ENCODE measurements at regions not wholly inside any gene's neighbourhood (a gene's known extent, or its start where the extent isn't known, plus 50 kb on each side); places are given as distances from the start of the nearest gene placed in this dataset.
"Not testable (repeated sequence)": the region's sequence is repeated elsewhere in the genome, so short reads cannot be mapped to it uniquely, and the experiment has no call there.

DNA sequence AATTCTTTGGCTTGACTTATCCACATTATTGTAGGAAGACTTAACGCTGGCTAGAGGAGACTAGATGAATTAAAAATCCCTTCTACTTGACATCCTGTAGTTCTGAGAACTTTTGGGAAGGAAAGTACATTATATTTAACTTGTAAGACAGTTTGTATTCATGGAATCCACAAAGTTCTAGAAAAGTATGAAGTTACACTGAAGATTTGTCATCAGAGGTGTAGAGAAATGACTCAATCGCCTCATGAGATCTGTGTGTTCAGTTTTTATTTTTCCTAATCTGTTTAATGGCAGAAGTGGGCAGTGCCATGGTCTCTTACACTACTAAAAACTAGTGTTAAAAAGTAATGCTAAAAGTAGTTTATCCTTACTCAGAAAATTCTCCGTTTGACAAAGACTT lies 89.1 kb upstream of the SMIM30 start:
- no peak for ATAC-seq

DNA sequence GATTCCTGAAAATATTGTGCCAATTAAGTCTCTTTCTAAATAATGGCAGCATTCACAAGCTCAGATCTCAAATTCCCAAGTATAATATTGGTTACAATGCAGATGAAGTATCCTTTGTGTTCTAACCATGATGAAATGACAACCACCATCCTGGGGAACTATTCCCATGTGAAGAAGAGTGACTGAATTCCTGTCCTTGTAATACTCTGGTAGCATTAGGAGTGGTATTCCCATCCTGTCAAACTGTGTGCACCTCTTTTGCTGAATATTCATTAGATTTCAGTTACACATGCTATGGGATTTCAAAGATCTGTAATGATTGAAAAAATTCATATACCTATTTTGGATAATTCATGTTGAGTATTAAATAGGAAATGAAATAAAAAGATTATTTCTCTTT lies 86.1 kb upstream of the SMIM30 start:
- ATAC-seq = no peak

DNA sequence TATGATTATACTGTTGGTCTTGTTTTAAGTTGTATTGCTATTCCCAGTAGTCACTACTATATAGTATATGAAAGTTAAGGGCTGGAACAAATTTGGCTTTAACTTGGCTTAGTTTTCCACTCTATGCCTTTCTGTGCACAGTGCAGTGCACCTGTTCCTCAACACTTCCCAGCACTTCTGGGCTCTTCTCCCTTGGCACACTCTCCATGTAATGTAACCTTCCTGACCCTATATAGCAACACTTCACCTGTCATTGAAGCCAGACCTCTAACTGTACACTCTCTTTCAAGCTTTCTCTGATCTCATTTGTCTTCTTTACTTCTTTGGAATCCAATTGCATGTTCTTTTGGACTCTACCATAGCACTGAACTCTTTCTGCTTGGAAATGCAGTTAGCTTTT lies 83.9 kb upstream of the SMIM30 start:
- ATAC-seq = no peak

DNA sequence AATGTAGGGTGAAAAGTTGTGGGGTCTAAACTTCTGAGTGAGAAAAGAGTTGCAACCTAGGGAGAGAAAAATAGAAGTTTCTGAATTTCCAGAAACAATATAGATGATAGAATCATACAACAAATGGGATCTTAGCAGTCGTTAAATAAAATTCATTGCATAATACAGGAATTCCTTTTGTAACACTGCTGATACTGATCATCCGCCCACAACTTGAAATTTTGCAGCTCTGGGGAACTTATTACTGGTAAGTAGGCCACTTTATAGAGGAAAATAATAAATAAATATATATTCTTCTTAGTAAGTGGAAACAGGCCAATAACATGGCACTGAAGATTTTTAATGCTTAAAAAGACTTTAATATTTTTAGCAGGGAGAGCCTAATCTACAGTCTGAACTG lies 81.9 kb upstream of the SMIM30 start:
- ATAC-seq = no peak

DNA sequence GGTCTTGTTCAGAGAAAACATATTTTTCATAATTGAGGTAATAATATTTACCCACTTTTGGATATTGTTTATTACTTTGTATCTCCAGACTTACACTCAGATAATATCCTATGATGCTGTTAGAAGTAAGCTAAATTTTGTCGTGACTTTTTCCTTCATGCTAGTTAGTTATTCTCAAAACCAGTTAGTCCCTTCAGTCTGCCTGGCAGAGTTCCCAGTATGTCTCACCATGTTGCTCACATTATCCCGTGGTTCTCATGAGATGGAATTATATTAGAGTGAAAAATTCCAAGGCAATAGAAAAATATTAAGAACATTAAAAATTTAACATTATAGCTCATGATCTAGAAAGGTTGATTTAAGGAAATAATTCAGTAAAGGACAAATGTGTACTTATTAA lies 81.5 kb upstream of the SMIM30 start:
- ATAC-seq = no peak

DNA sequence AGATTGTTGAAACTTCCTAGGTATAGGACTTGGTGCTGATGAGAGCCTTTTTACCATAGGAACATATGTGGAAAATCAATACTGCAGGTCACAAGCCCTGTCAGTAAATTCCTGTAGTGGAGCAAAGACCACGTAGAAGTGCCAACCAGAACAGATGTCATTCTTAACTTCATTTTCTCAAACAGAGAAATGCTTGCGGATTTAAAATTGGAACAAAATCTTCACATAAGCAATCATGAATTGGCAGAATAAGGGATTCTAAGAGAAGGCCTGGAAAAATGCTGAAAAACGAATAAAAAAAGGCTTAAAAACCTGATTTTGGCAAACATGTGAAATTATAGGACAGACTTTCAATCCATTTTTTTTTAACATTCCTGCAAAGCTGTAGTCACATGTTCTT lies 80.8 kb upstream of the SMIM30 start:
- ATAC-seq = no peak

DNA sequence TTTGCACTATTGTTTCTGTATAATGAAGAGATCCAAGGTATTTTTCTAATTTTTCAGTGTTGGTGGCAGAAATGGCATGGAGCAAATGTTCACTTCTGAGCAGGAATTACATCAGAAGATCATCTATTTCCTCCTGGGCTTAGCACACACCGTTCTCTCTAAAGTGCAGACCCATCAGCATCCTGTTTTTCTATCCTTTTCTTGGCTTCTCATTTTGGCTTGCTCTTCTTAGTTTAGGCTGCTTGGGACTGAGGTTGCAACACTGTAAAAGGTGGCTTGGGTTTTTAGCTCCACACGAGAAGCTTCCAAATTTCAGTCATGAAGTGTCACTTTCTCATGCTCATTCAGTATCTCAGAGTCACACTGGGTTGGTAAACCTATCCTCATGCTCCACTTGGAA lies 79.9 kb upstream of the SMIM30 start:
- no peak for ATAC-seq

DNA sequence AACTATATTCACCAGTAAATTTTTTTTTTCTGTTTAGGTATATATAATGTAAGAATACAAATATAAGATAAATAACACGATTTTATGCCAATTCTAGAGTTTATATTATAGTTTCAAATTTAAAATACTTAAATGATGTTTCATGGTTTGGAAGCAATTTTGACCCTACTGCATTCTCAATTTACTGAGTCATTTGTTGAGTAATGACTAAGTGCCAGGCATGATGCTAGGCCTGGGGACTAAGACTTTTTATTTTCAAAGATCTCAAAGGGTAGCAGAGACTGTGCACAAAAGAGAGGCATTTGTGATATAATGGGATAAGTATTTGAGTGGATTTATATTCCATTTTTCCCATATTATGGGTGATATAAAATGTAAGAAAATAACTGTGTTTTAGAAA lies 78.9 kb upstream of the SMIM30 start:
- no peak for ATAC-seq

DNA sequence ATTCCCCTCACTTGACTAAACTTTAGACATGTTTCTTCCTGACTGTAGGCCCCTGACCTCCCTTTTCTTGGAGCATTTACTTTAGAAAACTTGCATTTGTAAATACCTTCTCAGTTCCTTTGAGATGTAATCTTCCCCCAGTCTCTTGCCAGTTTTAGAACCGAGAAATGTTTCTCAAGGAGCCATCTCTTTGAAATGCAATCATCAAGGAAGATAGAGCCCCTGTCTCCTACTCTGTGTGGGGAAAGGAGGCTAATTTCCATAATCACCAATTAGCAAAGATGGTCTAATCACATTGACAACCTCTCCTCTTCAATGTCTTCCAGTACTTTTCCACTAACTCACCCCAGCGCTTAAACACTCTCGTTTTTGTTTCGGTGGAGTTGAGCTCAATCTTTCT lies 70.0 kb upstream of the SMIM30 start:
- no peak for ATAC-seq

DNA sequence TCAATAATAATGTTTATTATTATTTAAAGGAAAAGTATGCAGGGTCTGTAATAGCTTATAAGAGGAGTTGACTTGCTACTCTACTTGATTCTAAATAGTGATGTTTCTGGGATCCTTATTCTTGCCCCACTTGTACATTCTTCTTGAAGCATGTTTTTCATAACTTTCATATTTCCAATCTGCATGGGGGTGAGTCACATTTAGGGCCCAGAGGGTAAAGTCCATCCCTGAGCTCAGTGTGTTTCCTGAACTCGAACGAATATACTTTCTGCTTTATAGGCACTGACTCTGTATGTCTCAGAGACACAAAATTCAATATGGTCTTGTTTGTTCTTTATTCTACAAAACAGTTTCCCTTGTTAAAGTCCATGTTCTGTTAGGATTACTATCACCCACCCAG lies 61.0 kb upstream of the SMIM30 start:
- no peak for ATAC-seq

DNA sequence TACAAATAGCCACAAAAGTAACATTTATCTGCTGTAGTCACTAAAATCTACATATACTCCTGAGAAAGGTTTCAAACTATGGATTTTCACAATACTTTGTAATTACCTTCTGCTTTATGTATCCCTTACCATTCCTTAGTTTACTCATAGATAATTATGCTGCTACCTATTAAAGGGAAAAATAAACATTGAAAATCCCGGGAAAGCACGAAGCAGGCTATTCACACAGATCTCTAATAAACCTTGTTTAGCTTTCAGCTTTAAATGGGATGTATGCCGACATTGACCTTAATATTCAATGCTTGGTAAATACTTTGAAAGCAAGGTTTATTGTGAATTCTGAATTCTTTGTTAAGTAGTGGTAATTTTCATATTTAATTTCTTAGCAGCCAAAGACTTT lies 58.5 kb upstream of the SMIM30 start:
- ATAC-seq = no peak

DNA sequence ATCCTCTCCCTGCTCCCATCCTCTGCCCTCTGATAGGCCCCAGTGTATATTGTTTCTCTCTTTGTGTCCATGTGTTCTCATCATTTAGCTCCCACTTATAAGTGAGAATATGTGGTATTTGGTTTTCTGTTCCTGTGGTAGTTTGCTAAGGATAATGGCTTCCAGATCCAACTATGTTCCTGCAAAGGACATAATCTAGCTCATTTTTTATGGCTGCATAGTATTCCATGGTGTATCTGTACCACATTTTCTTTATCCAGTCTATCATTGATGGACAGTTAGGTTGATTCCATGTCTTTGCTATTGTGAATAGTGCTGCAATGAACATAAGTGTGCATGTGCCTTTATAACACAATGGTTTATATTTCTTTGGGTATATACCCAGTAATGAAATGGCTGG lies 57.8 kb upstream of the SMIM30 start:
- ATAC-seq = not testable (repeated sequence)

DNA sequence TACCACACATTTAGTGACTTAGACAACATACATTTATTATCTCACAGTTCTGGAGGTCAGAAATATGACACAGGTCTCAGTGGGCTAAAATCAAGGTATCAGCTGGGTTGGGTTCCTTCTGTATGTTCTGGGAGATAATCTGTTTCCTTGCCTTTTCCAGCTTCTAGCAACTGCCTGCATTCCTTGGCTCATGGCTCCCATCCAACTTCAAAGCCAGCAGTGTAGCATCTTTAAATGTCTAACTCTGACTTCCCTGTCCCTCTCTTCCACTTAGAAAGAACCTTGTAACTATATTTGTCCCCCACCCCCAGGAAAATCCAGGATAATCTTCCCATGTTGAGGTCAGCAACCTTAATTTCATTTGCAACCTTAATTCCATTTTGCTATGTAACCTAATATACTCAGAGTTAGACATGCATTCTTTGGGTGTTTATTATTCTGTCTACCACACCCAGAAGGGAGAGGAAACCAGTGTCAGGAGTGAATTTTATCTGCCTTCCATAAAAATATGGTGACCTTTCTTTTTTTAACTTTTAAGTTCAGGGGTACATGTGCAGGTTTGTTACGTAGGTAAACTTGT lies 57.3 kb upstream of the SMIM30 start:
- no peak for ATAC-seq

DNA sequence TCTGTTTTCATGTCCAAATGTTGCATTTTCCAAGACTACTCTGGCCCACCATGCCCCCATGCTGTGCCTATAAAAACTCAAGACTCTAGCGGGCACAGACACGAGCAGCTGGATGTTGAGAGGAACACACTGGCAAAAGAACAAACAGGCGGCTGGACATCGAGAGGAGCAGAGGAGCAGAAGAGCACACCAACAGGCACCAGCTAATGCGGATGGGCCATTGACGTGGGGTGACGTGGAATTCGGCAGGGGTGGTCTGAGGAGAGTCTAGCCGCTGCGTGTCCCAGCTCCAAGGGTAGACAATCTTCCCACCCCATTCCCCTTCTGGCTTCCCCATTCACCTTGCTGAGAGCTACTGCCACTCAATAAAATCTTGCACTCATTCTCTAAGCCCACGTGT lies 54.4 kb upstream of the SMIM30 start:
- ATAC-seq = no peak

DNA sequence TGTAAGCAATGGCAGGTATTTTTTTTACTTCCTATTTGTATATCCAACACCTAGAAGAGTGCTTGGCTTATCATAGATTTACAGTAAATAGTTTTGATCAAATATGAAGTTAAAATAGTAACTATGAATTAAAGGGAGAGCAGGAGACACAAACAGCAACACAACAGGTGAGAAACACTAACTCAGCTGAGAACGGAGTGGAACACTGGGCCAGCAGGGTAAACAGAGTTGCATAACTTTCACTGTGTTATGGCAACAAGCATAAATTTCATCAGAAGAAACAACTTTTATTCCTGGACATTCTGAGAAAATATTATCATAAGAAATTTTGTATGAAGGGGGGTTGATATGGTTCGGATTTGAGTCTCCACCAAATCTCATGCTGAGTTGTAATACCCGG lies 52.2 kb upstream of the SMIM30 start:
- ATAC-seq = no peak
